ENCODE measurements at regions not wholly inside any gene's neighbourhood (a gene's known extent, or its start where the extent isn't known, plus 50 kb on each side); places are given as distances from the start of the nearest gene placed in this dataset.

DNA sequence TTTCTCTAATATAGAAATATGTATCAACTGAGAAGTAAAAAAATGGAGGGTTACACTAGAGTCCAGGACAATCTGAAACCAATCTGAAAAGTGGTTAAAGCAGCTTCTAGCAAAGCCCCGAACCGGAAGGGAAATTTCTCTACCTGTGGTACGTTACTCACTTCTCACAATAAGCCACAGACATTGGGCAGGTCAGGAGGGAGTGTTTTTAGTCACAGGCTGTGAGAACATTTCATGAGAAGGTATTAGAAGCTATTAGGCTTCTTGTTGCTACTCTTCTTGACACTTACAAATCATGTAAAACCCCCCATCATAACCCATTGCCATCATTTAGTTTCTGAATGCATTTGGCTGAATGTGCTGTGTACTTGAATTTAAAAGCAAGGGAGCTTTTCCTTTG is 120.9 kb downstream of the NUFIP1 start:
- ChIA-PET CTCF (interaction anchor here (0.6 kb wide), 1 partner anchor 351 kb away, joined by 3 read pairs; no protein-coding TSS in a partner anchor), POLR2A (no interaction called here)
- H3K27ac ChIP-seq (ENCODE audit: extremely low read depth, low read depth, low read length), result no peak overlapping the region
- H3K9me3 ChIP-seq (ENCODE audit: control insufficient read depth, insufficient read depth, low read depth, low read length), result no peaks in the 10 kb centered on the region
- H3K4me1 ChIP-seq (ENCODE audit: control insufficient read depth, insufficient read depth, low read length), result no peaks in the 10 kb centered on the region
- no peak overlapping the region for H3K4me3 ChIP-seq (ENCODE audit: low read depth, low read length)
- no peaks in the 10 kb centered on the region for H3K36me3 ChIP-seq (ENCODE audit: control insufficient read depth in 2 of 2, insufficient read depth in 1 of 2, low read length in 2 of 2)
- TF ChIP-seq ZFP37 (tag by site-specific recombination; IDR thresholded peaks at IDR 0.05) (no peak), ZNF2 (tag by site-specific recombination; IDR thresholded peaks at IDR 0.05) (no peak), ZFP41 (tag by site-specific recombination; IDR thresholded peaks at IDR 0.05; ENCODE audit: borderline replicate concordance) (no peak)
- TF ChIP-seq, protein P1, sequence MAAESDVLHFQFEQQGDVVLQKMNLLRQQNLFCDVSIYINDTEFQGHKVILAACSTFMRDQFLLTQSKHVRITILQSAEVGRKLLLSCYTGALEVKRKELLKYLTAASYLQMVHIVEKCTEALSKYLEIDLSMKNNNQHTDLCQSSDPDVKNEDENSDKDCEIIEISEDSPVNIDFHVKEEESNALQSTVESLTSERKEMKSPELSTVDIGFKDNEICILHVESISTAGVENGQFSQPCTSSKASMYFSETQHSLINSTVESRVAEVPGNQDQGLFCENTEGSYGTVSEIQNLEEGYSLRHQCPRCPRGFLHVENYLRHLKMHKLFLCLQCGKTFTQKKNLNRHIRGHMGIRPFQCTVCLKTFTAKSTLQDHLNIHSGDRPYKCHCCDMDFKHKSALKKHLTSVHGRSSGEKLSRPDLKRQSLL (tag by site-specific recombination; IDR thresholded peaks at IDR 0.05), result no peak

DNA sequence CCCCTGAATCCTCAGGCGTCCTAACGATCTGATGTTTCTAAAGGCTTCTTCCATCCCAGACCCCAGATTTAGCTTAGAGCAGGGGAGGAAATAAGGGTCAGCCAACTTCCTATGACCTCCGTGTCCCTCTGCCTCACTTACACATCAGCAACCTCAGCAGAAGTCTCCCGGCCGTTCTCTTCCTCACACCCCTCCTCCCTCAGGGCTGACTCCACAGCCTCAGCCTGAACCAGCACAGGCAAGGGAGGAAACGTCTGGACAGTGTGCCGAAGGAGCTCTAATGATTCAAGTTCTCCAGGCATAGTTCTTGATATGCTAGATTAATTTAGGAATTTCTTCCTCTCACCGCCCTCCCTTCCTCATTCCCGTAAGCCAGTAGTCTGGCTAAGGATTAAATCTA is 121.4 kb downstream of the NUFIP1 start:
- TF ChIP-seq, protein P2, sequence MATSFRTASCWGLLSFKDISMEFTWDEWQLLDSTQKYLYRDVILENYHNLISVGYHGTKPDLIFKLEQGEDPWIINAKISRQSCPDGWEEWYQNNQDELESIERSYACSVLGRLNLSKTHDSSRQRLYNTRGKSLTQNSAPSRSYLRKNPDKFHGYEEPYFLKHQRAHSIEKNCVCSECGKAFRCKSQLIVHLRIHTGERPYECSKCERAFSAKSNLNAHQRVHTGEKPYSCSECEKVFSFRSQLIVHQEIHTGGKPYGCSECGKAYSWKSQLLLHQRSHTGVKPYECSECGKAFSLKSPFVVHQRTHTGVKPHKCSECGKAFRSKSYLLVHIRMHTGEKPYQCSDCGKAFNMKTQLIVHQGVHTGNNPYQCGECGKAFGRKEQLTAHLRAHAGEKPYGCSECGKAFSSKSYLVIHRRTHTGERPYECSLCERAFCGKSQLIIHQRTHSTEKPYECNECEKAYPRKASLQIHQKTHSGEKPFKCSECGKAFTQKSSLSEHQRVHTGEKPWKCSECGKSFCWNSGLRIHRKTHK (tag by site-specific recombination; IDR thresholded peaks at IDR 0.05), result no peak
- no peak for TF ChIP-seq ZNF768 (tag by site-specific recombination; IDR thresholded peaks at IDR 0.05)
- no peaks in the 10 kb centered on the region for H3K9me3 ChIP-seq (ENCODE audit: control insufficient read depth, insufficient read depth, low read depth, low read length)
- H3K27ac ChIP-seq (ENCODE audit: extremely low read depth, low read depth, low read length), result no peak overlapping the region
- H3K4me3 ChIP-seq (ENCODE audit: low read depth, low read length), result no peak overlapping the region
- no peaks in the 10 kb centered on the region for H3K36me3 ChIP-seq (ENCODE audit: control insufficient read depth in 2 of 2, insufficient read depth in 1 of 2, low read length in 2 of 2)
- H3K4me1 ChIP-seq (ENCODE audit: control insufficient read depth, insufficient read depth, low read length), result no peaks in the 10 kb centered on the region
- ChIA-PET CTCF (interaction anchor here (0.6 kb wide), 1 partner anchor 350 kb away, joined by 3 read pairs; no protein-coding TSS in a partner anchor), POLR2A (no interaction called here)

DNA sequence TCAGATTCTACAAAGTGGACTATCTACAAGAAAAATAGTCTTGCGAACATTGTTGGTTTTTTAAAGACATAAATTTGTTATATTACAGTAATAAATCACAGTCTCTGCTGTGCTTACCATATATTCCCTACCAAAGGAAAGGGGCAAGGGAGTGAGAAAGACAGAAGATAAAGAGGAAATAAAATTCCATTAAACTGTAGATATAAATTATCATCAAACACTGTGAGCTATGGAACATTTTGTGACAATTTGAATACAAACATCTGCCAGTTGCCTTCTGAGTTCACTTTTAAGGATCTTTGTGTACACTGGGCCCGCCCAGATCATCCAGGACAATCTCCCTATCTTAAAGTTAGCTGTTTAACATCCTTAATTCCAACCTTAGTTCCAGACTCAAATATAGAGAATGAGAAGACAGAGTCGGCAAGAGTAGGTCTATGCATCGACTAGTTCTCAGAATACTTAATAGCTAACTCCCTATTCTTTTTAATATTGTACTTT is 122.8 kb downstream of the NUFIP1 start:
- no peaks in the 10 kb centered on the region for H3K36me3 ChIP-seq (ENCODE audit: control insufficient read depth in 2 of 2, insufficient read depth in 1 of 2, low read length in 2 of 2)
- TF ChIP-seq ZNF354C (tag by site-specific recombination; IDR thresholded peaks at IDR 0.05; ENCODE audit: borderline replicate concordance, low read depth) (no peak), ZNF202 (tag by site-specific recombination; IDR thresholded peaks at IDR 0.05; ENCODE audit: borderline replicate concordance) (no peak), ZNF350 (tag by site-specific recombination; IDR thresholded peaks at IDR 0.05) (no peak), KLF10 (tag by site-specific recombination; IDR thresholded peaks at IDR 0.05) (no peak), ZNF133 (tag by site-specific recombination; IDR thresholded peaks at IDR 0.05) (no peak), OVOL3 (tag by site-specific recombination; IDR thresholded peaks at IDR 0.05) (no peak), ZNF660 (tag by site-specific recombination; IDR thresholded peaks at IDR 0.05) (no peak), FEZF1 (tag by site-specific recombination; IDR thresholded peaks at IDR 0.05) (no peak), ZBTB17 (tag by site-specific recombination; IDR thresholded peaks at IDR 0.05) (no peak), ZFP3 (tag by site-specific recombination; IDR thresholded peaks at IDR 0.05; ENCODE audit: low read depth) (no peak), ZNF423 (tag by site-specific recombination; IDR thresholded peaks at IDR 0.05) (no peak)
- TF ChIP-seq, protein P3, sequence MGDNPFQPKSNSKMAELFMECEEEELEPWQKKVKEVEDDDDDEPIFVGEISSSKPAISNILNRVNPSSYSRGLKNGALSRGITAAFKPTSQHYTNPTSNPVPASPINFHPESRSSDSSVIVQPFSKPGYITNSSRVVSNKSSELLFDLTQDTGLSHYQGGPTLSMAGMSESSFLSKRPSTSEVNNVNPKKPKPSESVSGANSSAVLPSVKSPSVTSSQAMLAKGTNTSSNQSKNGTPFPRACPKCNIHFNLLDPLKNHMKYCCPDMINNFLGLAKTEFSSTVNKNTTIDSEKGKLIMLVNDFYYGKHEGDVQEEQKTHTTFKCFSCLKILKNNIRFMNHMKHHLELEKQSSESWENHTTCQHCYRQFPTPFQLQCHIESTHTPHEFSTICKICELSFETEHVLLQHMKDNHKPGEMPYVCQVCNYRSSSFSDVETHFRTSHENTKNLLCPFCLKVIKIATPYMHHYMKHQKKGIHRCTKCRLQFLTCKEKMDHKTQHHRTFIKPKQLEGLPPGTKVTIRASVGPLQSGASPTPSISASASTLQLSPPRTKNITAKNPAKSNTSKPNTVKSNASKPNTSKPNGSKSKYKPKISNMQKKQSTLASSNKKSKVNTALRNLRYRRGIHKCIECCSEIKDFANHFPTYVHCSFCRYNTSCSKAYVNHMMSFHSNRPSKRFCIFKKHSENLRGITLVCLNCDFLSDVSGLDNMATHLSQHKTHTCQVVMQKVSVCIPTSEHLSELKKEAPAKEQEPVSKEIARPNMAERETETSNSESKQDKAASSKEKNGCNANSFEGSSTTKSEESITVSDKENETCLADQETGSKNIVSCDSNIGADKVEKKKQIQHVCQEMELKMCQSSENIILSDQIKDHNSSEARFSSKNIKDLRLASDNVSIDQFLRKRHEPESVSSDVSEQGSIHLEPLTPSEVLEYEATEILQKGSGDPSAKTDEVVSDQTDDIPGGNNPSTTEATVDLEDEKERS (tag by site-specific recombination; IDR thresholded peaks at IDR 0.05), result no peak
- ChIA-PET POLR2A (no interaction called here), CTCF (no interaction called here)
- no peak overlapping the region for H3K27ac ChIP-seq (ENCODE audit: extremely low read depth, low read depth, low read length)
- no peaks in the 10 kb centered on the region for H3K4me1 ChIP-seq (ENCODE audit: control insufficient read depth, insufficient read depth, low read length)
- H3K4me3 ChIP-seq (ENCODE audit: low read depth, low read length), result no peak overlapping the region
- H3K9me3 ChIP-seq (ENCODE audit: control insufficient read depth, insufficient read depth, low read depth, low read length), result no peaks in the 10 kb centered on the region
